Stimulated activated CD8-positive, alpha-beta memory T cell treated with anti-CD3 and anti-CD28 coated beads, Interleukin-2, amount 100 ng/mL, for 48 hours (primary cell): ENCODE measurements at regions not wholly inside any gene's neighbourhood (a gene's known extent, or its start where the extent isn't known, plus 50 kb on each side); places are given as distances from the start of the nearest gene placed in this dataset.
A peak's percentile ranks its signal among the peaks of the same experiment; 100 is the strongest.
"Not testable (repeated sequence)": the region's sequence is repeated elsewhere in the genome, so short reads cannot be mapped to it uniquely, and the experiment has no call there.

ENCODE experiments used
- DNase-seq, 2 donors: peaks; one replicate each; pipeline ENCODE4 v3.0.0-alpha.2; 2020; ENCODE audit warnings: low read depth in 2 of 2

- DNase-seq: no peak
Observed at GRCh38 chr6:130674604-130675003, 152.6 kb upstream of the SMLR1 start.

DNA sequence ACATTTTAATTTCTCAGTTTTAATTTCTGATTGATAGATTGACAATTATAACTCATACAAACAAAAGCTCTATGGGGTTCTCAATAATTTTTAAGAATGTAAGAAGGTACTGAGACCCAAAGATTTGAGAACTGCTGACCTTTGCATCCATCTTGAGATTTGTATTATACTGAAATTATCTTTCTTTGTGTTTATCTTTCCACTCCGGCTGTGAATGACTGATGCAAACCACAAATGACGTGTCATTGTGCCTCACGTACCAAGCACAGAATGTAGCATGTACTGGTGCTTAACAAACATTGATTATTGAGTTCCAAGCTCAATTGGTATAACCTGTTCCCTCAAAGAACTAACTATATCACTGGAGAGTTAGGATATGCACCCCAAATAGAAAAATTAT, 152.1 kb upstream of the SMLR1 start:
- no peak for DNase-seq

- no peak for DNase-seq
Observed at GRCh38 chr6:130676077-130676772, 151.0 kb upstream of the SMLR1 start.

- no peak for DNase-seq
Observed at GRCh38 chr6:130676773-130677144, 150.4 kb upstream of the SMLR1 start.

- no peak for DNase-seq
Observed at GRCh38 chr6:130677312-130677711, 149.9 kb upstream of the SMLR1 start.

- no peak for DNase-seq
Observed at GRCh38 chr6:130677766-130678165, 149.4 kb upstream of the SMLR1 start.

DNA sequence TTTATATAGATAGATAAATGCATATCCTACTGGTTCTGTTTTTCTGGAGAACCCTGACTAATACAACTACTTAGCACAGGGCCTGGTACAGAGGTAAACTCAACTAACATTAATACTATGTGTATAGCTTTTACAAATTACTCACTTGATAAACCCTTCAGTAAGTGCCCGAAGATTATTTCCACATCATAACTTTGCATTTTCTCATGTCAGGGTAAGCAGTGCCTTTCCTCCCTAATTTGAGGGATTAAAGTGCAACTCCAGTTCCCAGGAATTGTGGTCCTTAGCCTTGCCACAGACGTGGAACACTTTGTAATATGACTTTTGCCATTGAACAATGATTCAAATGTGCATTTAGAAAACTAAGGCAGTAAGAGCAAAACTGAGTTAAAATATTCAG, 147.5 kb upstream of the SMLR1 start:
- no peak for DNase-seq

DNA sequence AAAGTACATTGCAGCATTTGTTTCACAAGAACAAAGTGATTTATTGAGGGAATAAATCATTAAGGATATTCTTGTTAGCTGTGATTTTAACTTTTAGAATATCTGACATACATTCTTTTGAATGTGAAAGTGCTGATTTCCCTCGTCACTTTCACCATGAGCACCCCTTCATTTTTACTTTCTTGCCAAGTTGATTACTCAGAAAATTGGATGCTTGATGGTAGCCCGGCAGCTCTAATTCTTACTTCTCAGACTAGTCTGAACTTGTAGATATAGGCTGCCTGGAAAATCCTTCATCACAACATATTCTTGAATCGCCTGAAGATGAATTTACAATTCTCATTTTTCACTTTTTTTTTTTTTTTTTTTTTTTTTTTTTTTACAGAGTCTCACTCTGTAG, 147.1 kb upstream of the SMLR1 start:
- DNase-seq: no peak

- no peak for DNase-seq
Observed at GRCh38 chr6:130681028-130681427, 146.2 kb upstream of the SMLR1 start.

- no peak for DNase-seq
Observed at GRCh38 chr6:130682066-130682465, 145.1 kb upstream of the SMLR1 start.

DNA sequence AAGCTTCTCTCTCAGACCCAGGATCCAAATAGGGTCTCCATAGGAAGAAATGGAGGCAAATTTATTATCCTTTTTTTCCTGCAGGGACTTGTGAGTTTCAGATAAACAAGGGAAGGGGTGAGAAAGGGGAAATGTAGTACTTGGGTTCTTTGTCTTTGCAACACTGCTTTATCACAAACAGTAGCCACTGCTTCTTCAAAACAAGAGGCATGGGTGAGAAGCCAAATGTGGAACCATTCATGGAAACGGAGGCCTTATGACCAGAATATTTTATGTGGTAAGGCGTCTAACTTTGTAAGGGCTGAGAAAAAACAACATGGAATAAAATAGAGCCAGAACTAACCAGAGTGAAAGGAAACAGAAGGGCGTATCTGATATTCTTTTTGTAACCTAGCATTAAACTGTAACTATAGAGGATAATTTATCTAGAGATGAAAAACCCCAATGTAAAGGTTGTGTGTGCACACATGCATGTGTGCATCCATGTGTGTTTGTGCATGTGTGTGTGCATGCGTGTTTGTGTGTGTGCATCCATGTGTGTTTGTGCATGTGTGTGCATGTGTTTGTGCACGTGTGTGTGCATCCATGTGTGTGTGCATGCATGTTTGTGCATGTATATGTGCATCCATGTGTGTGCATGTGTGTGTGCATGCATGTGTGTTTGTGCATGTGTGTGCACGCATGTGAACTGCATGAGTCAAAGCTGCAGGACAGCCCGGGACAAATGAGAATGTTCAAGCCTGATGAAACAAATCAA, 143.3 kb upstream of the SMLR1 start:
- no peak for DNase-seq

DNA sequence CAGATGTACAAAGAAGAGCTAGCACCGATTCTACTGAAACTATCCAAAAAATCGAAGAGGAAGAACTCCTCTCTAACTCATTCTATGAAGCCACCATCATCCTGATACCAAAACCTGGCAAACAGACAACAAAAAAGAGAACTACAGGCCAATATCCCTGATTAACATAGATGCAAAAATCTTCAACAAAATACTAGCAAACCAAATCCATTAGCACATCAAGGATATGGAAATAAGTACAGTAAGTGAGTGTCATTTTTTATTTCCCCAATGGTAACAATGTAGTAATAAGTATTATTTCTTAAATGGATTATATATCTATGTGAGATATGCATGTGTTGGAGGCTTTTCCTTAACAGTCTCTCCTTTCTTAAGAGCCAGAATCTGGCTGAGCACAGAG, 134.5 kb upstream of the SMLR1 start:
- DNase-seq: no peak

GRCh38 chr6:130693944-130694343, 133.3 kb upstream of the SMLR1 start:
- no peak for DNase-seq

DNA sequence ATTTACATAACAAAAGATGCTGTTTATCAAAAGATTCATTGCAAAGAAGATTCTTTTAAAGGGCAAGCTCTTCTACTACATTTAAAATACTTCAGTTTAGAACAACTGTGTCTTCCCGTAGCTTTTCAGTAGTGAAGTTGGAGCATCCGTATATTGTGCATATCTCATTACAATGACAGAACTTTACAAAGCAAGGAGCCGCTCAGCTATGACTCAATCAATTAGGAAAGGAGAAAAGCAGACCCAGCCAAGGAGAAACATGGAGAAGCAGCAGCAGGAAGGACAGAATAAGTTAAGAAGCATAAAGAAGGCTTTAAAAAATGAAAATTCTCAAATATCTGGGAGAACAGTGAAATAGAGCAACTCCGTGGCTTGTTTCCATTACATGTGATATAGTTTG, 132.6 kb upstream of the SMLR1 start:
- no peak for DNase-seq

GRCh38 chr6:130696806-130697205, 130.4 kb upstream of the SMLR1 start:
- no peak for DNase-seq

GRCh38 chr6:130697271-130697994, 129.8 kb upstream of the SMLR1 start:
- no peak for DNase-seq

DNA sequence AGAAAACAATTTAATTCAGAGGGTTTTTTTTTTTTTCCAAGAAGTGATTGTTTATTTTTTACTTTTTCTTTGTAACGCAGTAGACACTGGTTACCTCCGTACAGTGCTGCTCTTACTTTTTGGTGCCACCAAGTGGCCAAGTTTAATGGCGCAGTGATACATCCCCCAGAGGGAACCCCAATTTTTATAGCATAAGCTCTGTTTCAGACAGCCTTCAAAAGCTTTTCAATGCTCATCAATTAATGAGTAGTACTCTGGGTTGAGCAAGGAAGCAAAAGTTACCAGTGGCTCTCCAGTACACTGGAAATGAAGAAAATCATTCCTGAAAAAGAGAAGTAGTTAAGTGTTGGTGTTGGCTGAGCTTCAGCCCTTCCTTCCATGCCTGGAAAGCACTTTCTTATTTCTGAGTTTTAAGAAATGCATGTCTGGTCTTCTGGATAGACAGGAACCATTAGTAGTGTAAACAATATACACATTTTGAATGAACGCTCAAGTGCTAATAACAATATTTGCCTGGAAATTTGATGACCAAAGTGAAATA, 129.1 kb upstream of the SMLR1 start:
- DNase-seq: peak; percentile 23 to 36

- DNase-seq: no peak
Observed at GRCh38 chr6:130699742-130700141, 127.5 kb upstream of the SMLR1 start.

DNA sequence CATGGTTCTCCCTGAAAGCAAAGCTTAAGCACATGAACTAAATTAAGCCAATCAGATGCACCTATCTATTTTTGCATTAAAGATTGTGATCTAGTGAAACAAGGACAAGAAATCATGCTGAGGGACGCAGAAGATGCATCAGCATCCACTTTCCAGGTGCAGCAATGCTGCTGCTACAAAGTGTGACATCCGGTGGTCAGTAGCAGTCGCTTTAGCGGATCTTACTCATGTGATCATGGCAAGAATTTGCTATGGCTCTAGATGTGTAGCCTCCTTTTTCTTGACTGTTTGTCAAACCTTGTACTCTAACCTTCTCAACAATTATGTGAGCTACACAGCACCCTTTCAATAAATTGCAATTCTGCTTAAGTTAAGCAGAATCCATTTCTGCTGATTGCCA, 126.8 kb upstream of the SMLR1 start:
- DNase-seq: no peak

GRCh38 chr6:130708338-130708737, 118.9 kb upstream of the SMLR1 start:
- no peak for DNase-seq

DNA sequence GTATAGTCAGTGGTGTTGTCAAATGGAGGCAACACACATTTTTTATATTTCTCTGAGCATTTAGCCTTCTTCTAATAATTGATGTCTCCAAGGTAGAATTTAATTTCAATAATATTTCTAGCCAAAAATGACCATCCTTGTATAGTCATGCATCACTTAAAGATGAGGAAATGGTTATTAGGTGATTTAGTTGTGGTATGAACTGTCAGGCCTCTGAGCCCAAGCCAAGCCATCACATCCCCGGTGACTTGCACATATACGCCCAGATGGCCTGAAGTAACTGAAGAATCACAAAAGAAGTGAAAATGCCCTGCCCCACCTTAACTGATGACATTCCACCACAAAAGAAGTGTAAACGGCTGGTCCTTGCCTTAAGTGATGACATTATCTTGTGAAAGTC, 115.6 kb upstream of the SMLR1 start:
- DNase-seq: not testable (repeated sequence)

- DNase-seq: no peak
Observed at GRCh38 chr6:130713144-130713543, 114.1 kb upstream of the SMLR1 start.

GRCh38 chr6:130715058-130715457, 112.1 kb upstream of the SMLR1 start:
- no peak for DNase-seq
